ENCODE measurements at regions not wholly inside any gene's neighbourhood (a gene's known extent, or its start where the extent isn't known, plus 50 kb on each side); places are given as distances from the start of the nearest gene placed in this dataset.
"Not testable (repeated sequence)": the region's sequence is repeated elsewhere in the genome, so short reads cannot be mapped to it uniquely, and the experiment has no call there.

DNA sequence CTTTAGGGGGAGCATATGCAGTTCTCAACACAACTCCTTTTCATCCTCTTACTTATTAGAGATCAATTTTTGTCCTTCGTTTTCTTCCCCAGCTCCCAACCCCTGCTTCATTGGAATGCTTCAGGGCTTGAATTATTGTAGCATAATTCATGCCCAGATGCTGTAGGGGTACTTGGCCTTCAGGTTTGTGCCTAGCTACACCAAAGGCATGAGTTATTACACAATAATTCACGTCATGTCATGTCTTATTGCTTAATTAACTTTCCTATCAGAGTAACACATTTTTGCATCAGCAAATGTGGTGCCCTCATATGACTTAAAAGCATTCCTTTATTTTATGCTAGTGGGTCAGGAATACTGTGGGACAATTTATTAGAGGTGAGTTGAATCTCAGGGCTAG is 507.2 kb downstream of the NFIB start:
- no peak overlapping the region for H2AFZ ChIP-seq (ENCODE audit: low read length)

GRCh38 chr9:13805546-13805945 is 508.4 kb downstream of the NFIB start:
- Histone ChIP-seq H3K27me3 (ENCODE audit: insufficient read depth, low read length) (peaks cover 4% of the 10 kb centered on the region), H3K4me1 (ENCODE audit: insufficient read depth, low read length) (no peaks in the 10 kb centered on the region), H3K27ac (ENCODE audit: low read depth, low read length) (no peak overlapping the region), H3K79me2 (ENCODE audit: insufficient read depth, low read length) (no peaks in the 10 kb centered on the region), H3K4me2 (ENCODE audit: insufficient read depth, low read length) (no peak overlapping the region), H3K9me3 (ENCODE audit: low read depth, low read length) (no peaks in the 10 kb centered on the region), H3K4me3 (ENCODE audit: insufficient read depth, low read length) (no peak overlapping the region), H4K20me1 (ENCODE audit: insufficient read depth, low read length) (no peaks in the 10 kb centered on the region), H3K36me3 (ENCODE audit: insufficient read depth, low read length) (no peaks in the 10 kb centered on the region), H2AFZ (ENCODE audit: low read length) (no peak overlapping the region)
- DNase-seq (ENCODE audit: insufficient read length, low spot score, missing footprints) = no peak
- TF ChIP-seq CTCF (IDR thresholded peaks at IDR 0.05; ENCODE audit: extremely low read depth, low read depth, low read length) = no peak

More for the DNA sequence above, 507.2 kb downstream of the NFIB start:
- no peaks in the 10 kb centered on the region for H3K9me3 ChIP-seq (ENCODE audit: low read depth, low read length)
- no peak for TF ChIP-seq CTCF (IDR thresholded peaks at IDR 0.05; ENCODE audit: extremely low read depth, low read depth, low read length)
- no peaks in the 10 kb centered on the region for H4K20me1 ChIP-seq (ENCODE audit: insufficient read depth, low read length)
- H3K79me2 ChIP-seq (ENCODE audit: insufficient read depth, low read length) = no peaks in the 10 kb centered on the region
- no peaks in the 10 kb centered on the region for H3K36me3 ChIP-seq (ENCODE audit: insufficient read depth, low read length)
- H3K27me3 ChIP-seq (ENCODE audit: insufficient read depth, low read length) = peaks cover 4% of the 10 kb centered on the region
- H3K27ac ChIP-seq (ENCODE audit: low read depth, low read length) = no peak overlapping the region
- no peak overlapping the region for H3K4me3 ChIP-seq (ENCODE audit: insufficient read depth, low read length)
- no peaks in the 10 kb centered on the region for H3K4me1 ChIP-seq (ENCODE audit: insufficient read depth, low read length)
- DNase-seq (ENCODE audit: insufficient read length, low spot score, missing footprints) = no peak
- no peak overlapping the region for H3K4me2 ChIP-seq (ENCODE audit: insufficient read depth, low read length)

DNA sequence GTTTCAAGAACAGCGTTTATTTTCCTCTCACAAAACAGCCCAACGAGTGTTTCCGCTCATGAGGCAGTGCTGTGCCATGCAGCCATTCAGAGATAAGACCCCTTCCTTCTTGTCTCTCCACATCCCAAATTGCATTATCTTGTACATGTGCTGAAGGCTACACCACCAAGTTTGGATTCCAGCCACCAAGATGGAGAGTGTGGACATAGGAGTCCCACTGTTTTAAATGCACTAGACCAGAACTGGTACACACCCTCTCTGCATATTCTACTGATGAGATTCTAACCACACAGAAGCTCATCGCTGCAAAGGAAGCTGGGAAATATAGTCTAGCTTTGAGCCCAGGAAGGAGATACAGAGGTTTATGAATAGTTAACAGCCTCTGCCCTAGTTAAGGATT is 509.4 kb downstream of the NFIB start:
- Histone ChIP-seq H3K4me1 (ENCODE audit: insufficient read depth, low read length) (no peaks in the 10 kb centered on the region), H3K4me2 (ENCODE audit: insufficient read depth, low read length) (no peak overlapping the region), H3K27me3 (ENCODE audit: insufficient read depth, low read length) (peaks cover 4% of the 10 kb centered on the region), H3K9me3 (ENCODE audit: low read depth, low read length) (no peaks in the 10 kb centered on the region), H4K20me1 (ENCODE audit: insufficient read depth, low read length) (no peaks in the 10 kb centered on the region), H3K4me3 (ENCODE audit: insufficient read depth, low read length) (no peak overlapping the region), H2AFZ (ENCODE audit: low read length) (no peak overlapping the region), H3K79me2 (ENCODE audit: insufficient read depth, low read length) (no peaks in the 10 kb centered on the region), H3K27ac (ENCODE audit: low read depth, low read length) (no peak overlapping the region), H3K36me3 (ENCODE audit: insufficient read depth, low read length) (no peaks in the 10 kb centered on the region)
- no peak for DNase-seq (ENCODE audit: insufficient read length, low spot score, missing footprints)
- no peak for TF ChIP-seq CTCF (IDR thresholded peaks at IDR 0.05; ENCODE audit: extremely low read depth, low read depth, low read length)

DNA sequence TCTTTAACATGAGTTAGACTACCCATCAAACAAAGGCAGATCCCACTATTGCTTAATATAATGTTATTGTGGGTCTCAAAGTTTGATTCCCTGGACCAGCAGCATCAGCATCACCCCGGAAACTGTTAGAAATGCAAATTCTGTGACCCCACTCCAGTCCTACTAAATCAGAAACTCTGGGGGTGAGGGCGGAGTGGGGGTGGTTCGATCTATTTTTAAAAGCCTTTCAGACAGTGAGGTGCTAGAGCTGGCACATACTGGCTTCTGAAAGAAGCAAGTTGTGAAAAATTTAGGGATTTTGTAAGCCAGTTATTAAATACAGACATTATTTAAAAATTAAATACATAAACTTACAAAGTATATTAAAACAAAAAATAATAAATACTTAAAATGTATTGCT is 513.2 kb downstream of the NFIB start:
- Histone ChIP-seq H4K20me1 (ENCODE audit: insufficient read depth, low read length) (no peaks in the 10 kb centered on the region), H3K36me3 (ENCODE audit: insufficient read depth, low read length) (no peaks in the 10 kb centered on the region), H3K4me3 (ENCODE audit: insufficient read depth, low read length) (no peak overlapping the region), H2AFZ (ENCODE audit: low read length) (no peak overlapping the region), H3K9me3 (ENCODE audit: low read depth, low read length) (no peaks in the 10 kb centered on the region), H3K4me1 (ENCODE audit: insufficient read depth, low read length) (no peaks in the 10 kb centered on the region), H3K4me2 (ENCODE audit: insufficient read depth, low read length) (no peak overlapping the region), H3K27me3 (ENCODE audit: insufficient read depth, low read length) (no peaks in the 10 kb centered on the region), H3K27ac (ENCODE audit: low read depth, low read length) (no peak overlapping the region), H3K79me2 (ENCODE audit: insufficient read depth, low read length) (no peaks in the 10 kb centered on the region)
- no peak for TF ChIP-seq CTCF (IDR thresholded peaks at IDR 0.05; ENCODE audit: extremely low read depth, low read depth, low read length)
- DNase-seq (ENCODE audit: insufficient read length, low spot score, missing footprints) = no peak

DNA sequence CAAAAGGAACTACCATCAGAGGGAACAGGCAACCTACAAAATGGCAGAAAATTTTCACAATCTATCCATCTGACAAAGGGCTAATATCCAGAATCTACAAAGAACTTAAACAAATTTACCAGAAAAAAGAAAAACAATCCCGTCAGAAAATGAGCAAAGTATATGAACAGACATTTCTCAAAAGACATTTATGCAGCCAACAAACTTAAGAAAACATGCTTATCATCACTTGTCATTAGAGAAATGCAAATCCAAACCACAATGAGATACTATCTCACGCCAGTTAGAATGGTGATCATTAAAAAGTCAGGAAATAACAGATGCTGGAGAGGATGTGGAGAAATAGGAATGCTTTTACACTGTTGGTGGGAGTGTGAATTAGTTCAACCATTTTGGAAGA is 516.2 kb downstream of the NFIB start:
- H3K36me3 ChIP-seq (ENCODE audit: insufficient read depth, low read length); H2AFZ ChIP-seq (ENCODE audit: low read length); H3K27ac ChIP-seq (ENCODE audit: low read depth, low read length); H3K4me1 ChIP-seq (ENCODE audit: insufficient read depth, low read length); H4K20me1 ChIP-seq (ENCODE audit: insufficient read depth, low read length); H3K9me3 ChIP-seq (ENCODE audit: low read depth, low read length); H3K4me3 ChIP-seq (ENCODE audit: insufficient read depth, low read length); H3K27me3 ChIP-seq (ENCODE audit: insufficient read depth, low read length); H3K79me2 ChIP-seq (ENCODE audit: insufficient read depth, low read length); DNase-seq (ENCODE audit: insufficient read length, low spot score, missing footprints); H3K4me2 ChIP-seq (ENCODE audit: insufficient read depth, low read length): not testable (repeated sequence)

All from osteoblast (primary cell).